H9 (cell line): ENCODE measurements at regions not wholly inside any gene's neighbourhood (a gene's known extent, or its start where the extent isn't known, plus 50 kb on each side); places are given as distances from the start of the nearest gene placed in this dataset.

Experiments
- DNase-seq: peaks from one replicate; pipeline ENCODE4 v3.0.0-alpha.2; 2017
- H2AFZ ChIP-seq: one replicate; pipeline ENCODE4 v1.6.1; 2013; ENCODE audit warnings: mild to moderate bottlenecking, low read length, control low read depth, moderate library complexity
- H2AK5ac ChIP-seq: 2 replicates; pipeline ENCODE4 v1.6.1; 2013; ENCODE audit warnings: low read length, control low read depth, mixed read lengths; ENCODE audit not compliant: insufficient read length
- H2BK120ac ChIP-seq: one replicate; pipeline ENCODE4 v1.6.1; 2013; ENCODE audit warnings: low read depth, mild to moderate bottlenecking, low read length, control low read depth, inconsistent platforms; ENCODE audit not compliant: poor library complexity, severe bottlenecking
- H2BK12ac ChIP-seq: 2 replicates; pipeline ENCODE4 v1.6.1; 2013; ENCODE audit warnings: low read length, control low read depth, mixed read lengths, low read depth; ENCODE audit not compliant: insufficient read length
- H2BK15ac ChIP-seq: 2 replicates; pipeline ENCODE4 v1.6.1; 2013; ENCODE audit warnings: low read depth, low read length, control low read depth
- H2BK20ac ChIP-seq: one replicate; pipeline ENCODE4 v1.6.1; 2013; ENCODE audit warnings: low read depth, mild to moderate bottlenecking, low read length, control low read depth, inconsistent platforms; ENCODE audit not compliant: poor library complexity, severe bottlenecking
- H2BK5ac ChIP-seq: 2 replicates; pipeline ENCODE4 v1.6.1; 2013; ENCODE audit warnings: low read length, control low read depth, mixed read lengths; ENCODE audit not compliant: insufficient read length
- H3K14ac ChIP-seq: 2 replicates; pipeline ENCODE4 v1.6.1; 2013; ENCODE audit warnings: low read length, control low read depth; ENCODE audit not compliant: insufficient read depth
- H3K18ac ChIP-seq: 2 replicates; pipeline ENCODE4 v1.6.1; 2013; ENCODE audit warnings: low read depth, mild to moderate bottlenecking, mixed read lengths, low read length, control low read depth; ENCODE audit not compliant: insufficient read length
- H3K23ac ChIP-seq: 2 replicates; pipeline ENCODE4 v1.6.1; 2013; ENCODE audit warnings: low read length, control low read depth, mixed read lengths, low read depth; ENCODE audit not compliant: insufficient read length
- H3K23me2 ChIP-seq: 2 replicates; pipeline ENCODE4 v1.6.1; 2013; ENCODE audit warnings: low read depth, mild to moderate bottlenecking, mixed read lengths, low read length, control low read depth; ENCODE audit not compliant: insufficient read length, poor library complexity, severe bottlenecking
- H3K27ac ChIP-seq: 2 replicates; pipeline ENCODE4 v1.5.1; 2013; ENCODE audit warnings: low read length, control low read depth, mixed read lengths, low read depth; ENCODE audit not compliant: insufficient read length
- H3K27me3 ChIP-seq: 2 replicates; pipeline ENCODE4 v1.6.1; 2013; ENCODE audit warnings: low read length, control low read depth, inconsistent platforms; ENCODE audit not compliant: insufficient read depth
- H3K4ac ChIP-seq: 2 replicates; pipeline ENCODE4 v1.6.1; 2013; ENCODE audit warnings: low read depth, mild to moderate bottlenecking, control low read depth, inconsistent platforms, low read length, moderate library complexity
- H3K4me1 ChIP-seq: 2 replicates; pipeline ENCODE4 v1.6.1; 2013; ENCODE audit warnings: low read length, control low read depth, inconsistent platforms; ENCODE audit not compliant: insufficient read depth
- H3K4me2 ChIP-seq: 2 replicates; pipeline ENCODE4 v1.6.1; 2013; ENCODE audit warnings: low read length, control low read depth, mixed read lengths; ENCODE audit not compliant: insufficient read length, insufficient read depth
- H3K56ac ChIP-seq: 2 replicates; pipeline ENCODE4 v1.6.1; 2013; ENCODE audit warnings: low read depth, mild to moderate bottlenecking, mixed read lengths, low read length, control low read depth; ENCODE audit not compliant: insufficient read length
- H3K79me1 ChIP-seq: 2 replicates; pipeline ENCODE4 v1.6.1; 2013; ENCODE audit warnings: low read depth, mild to moderate bottlenecking, moderate library complexity, low read length, control low read depth, inconsistent platforms; ENCODE audit not compliant: insufficient read depth, poor library complexity, severe bottlenecking
- H3K79me2 ChIP-seq: 2 replicates; pipeline ENCODE4 v1.6.1; 2013; ENCODE audit warnings: low read length, control low read depth, inconsistent platforms; ENCODE audit not compliant: insufficient read depth
- H3K9ac ChIP-seq: 2 replicates; pipeline ENCODE4 v1.6.1; 2013; ENCODE audit warnings: low read length, control low read depth, mixed read lengths; ENCODE audit not compliant: insufficient read length; ENCODE audit errors: extremely low read depth
- H3K9me3 ChIP-seq: one replicate; pipeline ENCODE4 v1.6.1; 2013; ENCODE audit warnings: low read depth, low read length, inconsistent platforms; ENCODE audit not compliant: control insufficient read depth
- H3T11ph ChIP-seq: one replicate; pipeline ENCODE4 v1.6.1; 2013; ENCODE audit warnings: mild to moderate bottlenecking, low read length, control low read depth, inconsistent platforms
- H4K20me1 ChIP-seq: one replicate; pipeline ENCODE4 v1.6.1; 2013; ENCODE audit not compliant: control insufficient read depth, insufficient read length, insufficient read depth
- H4K5ac ChIP-seq: 2 replicates; pipeline ENCODE4 v1.6.1; 2013; ENCODE audit warnings: low read depth, mild to moderate bottlenecking, mixed read lengths, low read length, control low read depth; ENCODE audit not compliant: insufficient read length
- H4K8ac ChIP-seq: replicated peaks from 2 replicates; pipeline ENCODE4 v1.6.1; 2013; ENCODE audit warnings: low read length, control low read depth, mixed read lengths, low read depth; ENCODE audit not compliant: insufficient read length
- H4K91ac ChIP-seq: 2 replicates; pipeline ENCODE4 v1.6.1; 2013; ENCODE audit warnings: low read depth, mild to moderate bottlenecking, moderate library complexity, mixed read lengths, low read length, control low read depth; ENCODE audit not compliant: insufficient read length
- H3K27ac Mint-ChIP-seq, 3 experiments: 2 replicates in 2 of 3; 3 replicates in 1 of 3; pipeline ENCODE4 v1.8.0; 2020 to 2021; ENCODE audit warnings: mixed read lengths in 3 of 3, mild to moderate bottlenecking in 1 of 3, moderate library complexity in 1 of 3
- H3K27me3 Mint-ChIP-seq: 2 replicates; pipeline ENCODE4 v1.8.0; 2021; ENCODE audit warnings: low read depth, mild to moderate bottlenecking, moderate library complexity, mixed read lengths
- H3K36me3 Mint-ChIP-seq, 3 experiments: 2 replicates in 2 of 3; 3 replicates in 1 of 3; pipeline ENCODE4 v1.8.0; 2020 to 2021; ENCODE audit warnings: low read depth in 3 of 3, mixed read lengths in 3 of 3; ENCODE audit not compliant: insufficient read depth in 1 of 3
- H3K4me1 Mint-ChIP-seq, 2 experiments: 2 replicates each; pipeline ENCODE4 v1.8.0; 2020; ENCODE audit warnings: mixed read lengths in 2 of 2
- H3K4me3 Mint-ChIP-seq, 2 experiments: 2 replicates in 1 of 2; 3 replicates in 1 of 2; pipeline ENCODE4 v1.8.0; 2020 to 2021; ENCODE audit warnings: mild to moderate bottlenecking in 2 of 2, mixed read lengths in 2 of 2, moderate library complexity in 1 of 2
- H3K9me3 Mint-ChIP-seq, 2 experiments: 2 replicates in 1 of 2; 3 replicates in 1 of 2; pipeline ENCODE4 v1.8.0; 2020; ENCODE audit warnings: mild to moderate bottlenecking in 2 of 2, mixed read lengths in 2 of 2, moderate library complexity in 1 of 2
- WGBS: extraction: QIAGEN DNeasy Blood & Tissue Kit; methylation state at CpG from one replicate; pipeline ENCODE4 v1.1.7; 2013; ENCODE audit warnings: missing lambda C conversion rate, low lambda C conversion rate, mixed read lengths; ENCODE audit not compliant: insufficient read length; ENCODE audit errors: extremely low coverage; 5-methylcytosine and 5-hydroxymethylcytosine counted together
- TF ChIP-seq, protein P1 (sequence below): fragments of 200-600 bp; sonication (generic); conservative IDR thresholded peaks from 3 replicates; pipeline ENCODE4 v1.8.0; 2021; ENCODE audit warnings: antibody characterized with exemption, mild to moderate bottlenecking

DNA sequence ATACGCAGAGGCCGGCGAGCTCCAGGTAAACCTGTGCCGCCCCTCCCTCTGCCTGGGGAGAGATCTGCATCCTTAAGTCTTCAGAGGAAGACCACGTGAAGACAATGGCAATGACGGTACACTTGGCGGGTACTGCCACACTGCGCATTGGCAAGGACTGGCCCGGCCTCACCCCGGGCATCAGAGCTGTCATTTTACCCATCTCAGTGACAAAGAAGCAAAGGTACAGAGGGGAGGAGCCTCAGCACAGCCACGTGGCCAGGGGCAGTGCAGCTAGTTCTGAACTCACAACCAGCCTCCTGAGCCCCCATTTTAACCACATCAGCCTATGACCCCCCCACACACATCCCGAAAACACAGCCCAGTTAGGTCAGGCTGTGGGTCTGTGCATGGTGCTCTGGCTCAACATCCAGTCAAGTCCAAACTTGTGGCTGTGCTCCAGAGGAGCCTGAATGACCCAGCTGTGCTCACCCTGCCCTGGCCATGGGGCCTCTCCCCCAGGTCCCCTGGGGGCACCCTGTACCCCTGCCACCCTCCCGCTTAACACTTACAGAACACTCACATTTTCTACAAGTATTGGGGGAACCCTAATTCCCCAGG is 80.6 kb downstream of the C16orf95 start:
- H3K27me3 ChIP-seq = no peaks in the 10 kb centered on the region
- H2BK5ac ChIP-seq = no peak overlapping the region
- no peak overlapping the region for H3K4me2 ChIP-seq
- H3K4me1 ChIP-seq = no peaks in the 10 kb centered on the region
- H3K23ac ChIP-seq = no peak overlapping the region
- no peaks in the 10 kb centered on the region for H4K20me1 ChIP-seq
- no peak overlapping the region for H4K91ac ChIP-seq
- no peak overlapping the region for H3K27ac ChIP-seq
- H2BK20ac ChIP-seq = no peak overlapping the region
- H3K4ac ChIP-seq = no peak overlapping the region
- no peaks in the 10 kb centered on the region for H3K79me2 ChIP-seq
- H3K14ac ChIP-seq = no peak overlapping the region
- Mint-ChIP-seq H3K4me1 (peaks cover 12 to 23% of the 10 kb centered on the region in 2 experiments), H3K36me3 (no peaks in the 10 kb centered on the region), H3K27me3 (peaks cover 2% of the 10 kb centered on the region; the same call in 1 of the 2 replicates), H3K4me3 (no peak overlapping the region), H3K27ac (peak overlapping the region in 1 of 3 experiments; percentile 24; a peak in 1 of 7 replicates), H3K9me3 (peaks cover 2 to 3% of the 10 kb centered on the region in 2 experiments; a peak in 3 of 5 replicates)
- no peak overlapping the region for H3K9ac ChIP-seq
- no peak for DNase-seq
- H2AK5ac ChIP-seq = no peak overlapping the region
- no peak overlapping the region for H3T11ph ChIP-seq
- no peak overlapping the region for H2BK15ac ChIP-seq
- no peak overlapping the region for H3K18ac ChIP-seq
- TF ChIP-seq, protein P1, sequence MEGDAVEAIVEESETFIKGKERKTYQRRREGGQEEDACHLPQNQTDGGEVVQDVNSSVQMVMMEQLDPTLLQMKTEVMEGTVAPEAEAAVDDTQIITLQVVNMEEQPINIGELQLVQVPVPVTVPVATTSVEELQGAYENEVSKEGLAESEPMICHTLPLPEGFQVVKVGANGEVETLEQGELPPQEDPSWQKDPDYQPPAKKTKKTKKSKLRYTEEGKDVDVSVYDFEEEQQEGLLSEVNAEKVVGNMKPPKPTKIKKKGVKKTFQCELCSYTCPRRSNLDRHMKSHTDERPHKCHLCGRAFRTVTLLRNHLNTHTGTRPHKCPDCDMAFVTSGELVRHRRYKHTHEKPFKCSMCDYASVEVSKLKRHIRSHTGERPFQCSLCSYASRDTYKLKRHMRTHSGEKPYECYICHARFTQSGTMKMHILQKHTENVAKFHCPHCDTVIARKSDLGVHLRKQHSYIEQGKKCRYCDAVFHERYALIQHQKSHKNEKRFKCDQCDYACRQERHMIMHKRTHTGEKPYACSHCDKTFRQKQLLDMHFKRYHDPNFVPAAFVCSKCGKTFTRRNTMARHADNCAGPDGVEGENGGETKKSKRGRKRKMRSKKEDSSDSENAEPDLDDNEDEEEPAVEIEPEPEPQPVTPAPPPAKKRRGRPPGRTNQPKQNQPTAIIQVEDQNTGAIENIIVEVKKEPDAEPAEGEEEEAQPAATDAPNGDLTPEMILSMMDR = no peak
- no peak overlapping the region for H4K5ac ChIP-seq
- WGBS = no CpG with 5 or more reads among the region's 13 CpGs
- H3K56ac ChIP-seq = no peak overlapping the region
- H2AFZ ChIP-seq = no peak overlapping the region
- no peaks in the 10 kb centered on the region for H3K23me2 ChIP-seq
- no peak overlapping the region for H2BK120ac ChIP-seq
- no peak overlapping the region for H2BK12ac ChIP-seq
- H3K9me3 ChIP-seq = peaks cover 3% of the 10 kb centered on the region
- H4K8ac ChIP-seq = no peak overlapping the region
- H3K79me1 ChIP-seq = no peaks in the 10 kb centered on the region
